Right lobe of liver (tissue), 6 donors: ENCODE measurements at regions not wholly inside any gene's neighbourhood (a gene's known extent, or its start where the extent isn't known, plus 50 kb on each side); places are given as distances from the start of the nearest gene placed in this dataset.

Experiments used
- ATAC-seq, 4 donors: fragments of 200-7000 bp; cut with Tn5 transposase; one replicate each; pipeline ENCODE4 v1.9.1; 2020; ENCODE audit warnings: mild to moderate bottlenecking in 4 of 4, moderate library complexity in 4 of 4
- DNase-seq, 3 donors: peaks; one replicate each; pipeline ENCODE4 v3.0.0-alpha.2; 2020
- H3K27ac ChIP-seq, 3 donors: fragments of 200-600 bp; one replicate each; pipeline ENCODE4 v1.8.0; 2022
- H3K27me3 ChIP-seq, 2 donors: fragments of 200-600 bp; one replicate each; pipeline ENCODE4 v1.8.0; 2022
- H3K36me3 ChIP-seq, 4 donors: fragments of 200-600 bp; sonication (generic) in 1 of 4; one replicate each; pipeline versions ENCODE4 v1.5.1 to v1.8.0; 2017 to 2022; ENCODE audit warnings: control low read depth in 1 of 4
- H3K4me1 ChIP-seq, 4 donors: fragments of 200-600 bp; sonication (generic) in 1 of 4; one replicate each; pipeline versions ENCODE4 v1.5.1 to v1.8.0; 2017 to 2022; ENCODE audit warnings: control low read depth in 1 of 4
- H3K4me3 ChIP-seq, 3 donors: fragments of 200-600 bp; one replicate each; pipeline ENCODE4 v1.8.0; 2022
- H3K9me3 ChIP-seq, 4 donors: fragments of 200-600 bp; sonication (generic) in 1 of 4; one replicate each; pipeline versions ENCODE4 v1.5.1 to v1.8.0; 2017 to 2022; ENCODE audit warnings: control low read depth in 1 of 4
- POLR2A ChIP-seq: fragments of 450-650 bp; IDR thresholded peaks from one replicate; pipeline ENCODE4 v1.6.1; 2017; ENCODE audit warnings: antibody characterized with exemption, mild to moderate bottlenecking
- WGBS: methylation state at CpG from one replicate; pipeline ENCODE4 v1.1.6; 2018; ENCODE audit warnings: low coverage, low lambda C conversion rate; ENCODE audit not compliant: insufficient coverage; ENCODE audit errors: missing lambda C conversion rate; 5-methylcytosine and 5-hydroxymethylcytosine counted together
- intact Hi-C, 2 donors: fragments of 100-400 bp; cut with DNase I; formaldehyde crosslinking; loops; one replicate each; pipeline versions ENCODE4 v1.11.2 to v1.14.1; 2022
- TF ChIP-seq, protein P1 (sequence below), 4 donors: fragments of 200-600 bp in 3 of 4; fragments of 450-650 bp in 1 of 4; IDR thresholded peaks; one replicate each; pipeline versions ENCODE4 v1.5.1 to v1.8.0; 2016 to 2022; ENCODE audit warnings: antibody characterized with exemption in 4 of 4, mild to moderate bottlenecking in 2 of 4
- donor health status: DM: no; HTN: yes; CAD: no.
- donor health status: DM: no; HTN: no; CAD: no.
- donor health status: DM: no; HTN: no; CAD: no.
- donor health status: DM: no; HTN: yes; CAD: no.
- donor health status: DM: no; HTN: yes; CAD: no.

DNA sequence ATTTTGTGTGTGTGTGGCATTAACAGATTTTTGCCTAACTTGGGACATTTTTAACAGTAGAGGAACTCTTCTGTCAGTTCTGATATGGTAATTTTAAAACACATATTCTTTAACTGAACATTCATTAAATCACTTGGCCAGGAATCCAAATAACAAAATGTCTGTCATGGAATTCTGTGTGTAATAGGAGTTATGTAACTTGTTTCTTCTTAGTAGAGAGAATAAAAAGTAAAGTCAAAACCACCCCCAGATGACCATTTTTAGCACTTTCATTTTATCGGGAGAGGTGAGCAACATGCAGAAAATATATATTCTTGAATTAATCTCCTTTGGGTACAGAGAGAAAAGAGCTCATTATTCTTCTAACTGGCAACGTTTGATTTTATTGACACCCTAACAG is 1740.3 kb downstream of the STIM2 start:
- 38% methylated on average over 2 of the region's 2 CpGs for WGBS
- no peaks in the 10 kb centered on the region for H3K27me3 ChIP-seq
- H3K36me3 ChIP-seq, result no peaks in the 10 kb centered on the region
- no peak overlapping the region for H3K27ac ChIP-seq
- no peak for TF ChIP-seq POLR2A
- TF ChIP-seq, protein P1, sequence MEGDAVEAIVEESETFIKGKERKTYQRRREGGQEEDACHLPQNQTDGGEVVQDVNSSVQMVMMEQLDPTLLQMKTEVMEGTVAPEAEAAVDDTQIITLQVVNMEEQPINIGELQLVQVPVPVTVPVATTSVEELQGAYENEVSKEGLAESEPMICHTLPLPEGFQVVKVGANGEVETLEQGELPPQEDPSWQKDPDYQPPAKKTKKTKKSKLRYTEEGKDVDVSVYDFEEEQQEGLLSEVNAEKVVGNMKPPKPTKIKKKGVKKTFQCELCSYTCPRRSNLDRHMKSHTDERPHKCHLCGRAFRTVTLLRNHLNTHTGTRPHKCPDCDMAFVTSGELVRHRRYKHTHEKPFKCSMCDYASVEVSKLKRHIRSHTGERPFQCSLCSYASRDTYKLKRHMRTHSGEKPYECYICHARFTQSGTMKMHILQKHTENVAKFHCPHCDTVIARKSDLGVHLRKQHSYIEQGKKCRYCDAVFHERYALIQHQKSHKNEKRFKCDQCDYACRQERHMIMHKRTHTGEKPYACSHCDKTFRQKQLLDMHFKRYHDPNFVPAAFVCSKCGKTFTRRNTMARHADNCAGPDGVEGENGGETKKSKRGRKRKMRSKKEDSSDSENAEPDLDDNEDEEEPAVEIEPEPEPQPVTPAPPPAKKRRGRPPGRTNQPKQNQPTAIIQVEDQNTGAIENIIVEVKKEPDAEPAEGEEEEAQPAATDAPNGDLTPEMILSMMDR (IDR thresholded peaks at IDR 0.05), result no peak
- H3K4me1 ChIP-seq, result no peaks in the 10 kb centered on the region
- no peaks in the 10 kb centered on the region for H3K9me3 ChIP-seq
- ATAC-seq (no peak), DNase-seq (no peak)
- no peak overlapping the region for H3K4me3 ChIP-seq
- intact Hi-C loops, result no loop called here

DNA sequence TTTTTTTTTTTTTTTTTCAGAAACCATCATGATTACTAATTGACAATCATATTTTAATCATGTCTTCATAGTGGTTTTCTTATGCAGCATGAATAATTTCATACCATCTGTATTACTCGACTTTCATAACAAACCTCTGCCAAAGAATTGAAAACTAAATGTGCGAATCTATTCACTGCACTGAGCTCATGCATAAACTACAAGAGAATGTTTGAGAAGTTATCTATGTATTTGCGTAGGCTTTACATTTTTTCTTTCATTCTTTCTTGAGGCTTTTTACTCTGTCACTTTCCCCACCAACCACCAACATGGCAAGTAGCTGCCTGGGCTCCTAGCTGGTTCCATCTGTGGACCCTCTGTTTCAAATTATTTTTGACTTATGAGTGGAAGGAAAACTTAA is 1761.0 kb downstream of the STIM2 start:
- TF ChIP-seq, protein P1 (IDR thresholded peaks at IDR 0.05), result no peak
- no peak for TF ChIP-seq POLR2A
- DNase-seq, result no peak
- Histone ChIP-seq H3K4me3 (no peak overlapping the region), H3K36me3 (no peaks in the 10 kb centered on the region), H3K27ac (no peak overlapping the region), H3K27me3 (no peaks in the 10 kb centered on the region), H3K9me3 (no peaks in the 10 kb centered on the region), H3K4me1 (no peaks in the 10 kb centered on the region)
- ATAC-seq, result no peak
- 50% methylated on average over 3 of the region's 3 CpGs for WGBS
- intact Hi-C loops, result no loop called here

DNA sequence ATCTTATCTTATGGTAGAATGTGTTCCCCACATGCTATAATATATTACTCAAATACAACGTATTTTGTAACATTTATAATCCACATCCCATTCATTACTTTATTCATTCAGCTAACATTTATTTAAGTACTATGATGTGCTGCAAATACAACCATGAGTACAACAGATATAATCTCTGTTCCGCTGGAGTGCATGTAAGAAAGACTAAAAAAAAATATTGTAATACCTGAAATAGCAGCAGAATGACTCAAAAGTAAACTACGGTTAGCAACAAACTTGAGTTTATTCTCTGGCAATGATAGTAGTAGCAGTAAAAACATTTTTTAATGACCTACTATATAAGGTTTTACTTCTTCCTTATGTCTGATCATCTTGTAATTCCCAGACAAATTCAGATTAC is 1776.3 kb downstream of the STIM2 start:
- Histone ChIP-seq H3K4me3 (no peak overlapping the region), H3K9me3 (no peaks in the 10 kb centered on the region), H3K4me1 (no peaks in the 10 kb centered on the region), H3K27ac (no peak overlapping the region), H3K27me3 (no peaks in the 10 kb centered on the region), H3K36me3 (no peaks in the 10 kb centered on the region)
- WGBS, result 64% methylated on average over 3 of the region's 3 CpGs
- TF ChIP-seq, protein P1 (IDR thresholded peaks at IDR 0.05), result no peak
- no peak for TF ChIP-seq POLR2A
- no peak for DNase-seq
- ATAC-seq, result no peak
- intact Hi-C loops, result no loop called here

DNA sequence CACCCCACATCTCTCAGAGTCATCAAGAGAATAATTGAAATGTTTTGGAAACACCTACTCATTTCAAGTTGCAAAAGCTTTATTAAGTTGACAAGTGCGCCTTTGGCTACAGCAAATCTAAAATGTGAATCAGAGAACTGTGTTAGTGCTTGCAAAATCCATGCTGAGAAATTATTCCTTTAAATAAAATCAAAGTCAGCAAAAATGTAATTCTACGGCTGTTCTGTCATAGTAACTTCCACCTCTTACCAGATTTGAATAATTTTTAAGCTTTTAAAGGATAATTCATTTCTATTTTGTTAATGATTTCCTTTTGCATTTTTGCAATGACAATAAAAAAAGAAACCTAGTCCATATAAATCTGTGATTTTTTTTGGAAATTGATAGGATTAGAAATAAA is 1779.1 kb downstream of the STIM2 start:
- whole genome bisulfite sequencing, result 42% methylated on average over 2 of the region's 2 CpGs
- DNase-seq (no peak), ATAC-seq (no peak)
- Histone ChIP-seq H3K27me3 (no peaks in the 10 kb centered on the region), H3K36me3 (no peaks in the 10 kb centered on the region), H3K9me3 (no peaks in the 10 kb centered on the region), H3K27ac (no peak overlapping the region), H3K4me1 (no peaks in the 10 kb centered on the region), H3K4me3 (no peak overlapping the region)
- intact Hi-C loops, result no loop called here
- TF ChIP-seq, protein P1 (IDR thresholded peaks at IDR 0.05), result no peak
- no peak for TF ChIP-seq POLR2A

DNA sequence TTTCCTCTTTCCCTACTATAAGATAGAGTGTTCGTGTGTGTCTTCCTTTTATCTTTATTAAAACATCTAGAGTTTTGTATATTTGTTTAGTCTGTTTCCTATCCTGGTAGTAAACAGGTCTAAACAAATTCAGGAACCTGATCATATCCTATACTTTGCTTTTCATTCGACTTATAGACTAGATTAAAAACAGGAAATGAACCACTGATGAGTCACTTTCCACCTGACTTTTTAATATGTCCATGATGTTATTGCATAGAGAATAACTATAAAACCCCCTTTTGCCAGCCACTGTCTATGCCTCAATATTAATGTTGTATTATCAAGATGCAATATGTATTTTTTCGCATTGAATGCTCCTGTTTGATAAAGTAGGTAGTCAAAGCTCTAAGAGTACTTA is 1794.0 kb downstream of the STIM2 start:
- no peaks in the 10 kb centered on the region for H3K4me1 ChIP-seq
- TF ChIP-seq, protein P1 (IDR thresholded peaks at IDR 0.05), result no peak
- TF ChIP-seq POLR2A, result no peak
- no peak overlapping the region for H3K27ac ChIP-seq
- no peak for DNase-seq
- ATAC-seq, result no peak
- H3K9me3 ChIP-seq, result no peaks in the 10 kb centered on the region
- no peaks in the 10 kb centered on the region for H3K27me3 ChIP-seq
- intact Hi-C loops, result no loop called here
- no peak overlapping the region for H3K4me3 ChIP-seq
- 26% methylated on average over 3 of the region's 3 CpGs for WGBS
- no peaks in the 10 kb centered on the region for H3K36me3 ChIP-seq
